HG02981 (cell line): ENCODE measurements at regions not wholly inside any gene's neighbourhood (a gene's known extent, or its start where the extent isn't known, plus 50 kb on each side); places are given as distances from the start of the nearest gene placed in this dataset.

Experiments used
- ATAC-seq: cut with Tn5 transposase; IDR thresholded peaks from one replicate; pipeline ENCODE4 v1.9.1; 2021; ENCODE audit warnings: mild to moderate bottlenecking, moderate library complexity; ENCODE audit not compliant: unreplicated experiment

DNA sequence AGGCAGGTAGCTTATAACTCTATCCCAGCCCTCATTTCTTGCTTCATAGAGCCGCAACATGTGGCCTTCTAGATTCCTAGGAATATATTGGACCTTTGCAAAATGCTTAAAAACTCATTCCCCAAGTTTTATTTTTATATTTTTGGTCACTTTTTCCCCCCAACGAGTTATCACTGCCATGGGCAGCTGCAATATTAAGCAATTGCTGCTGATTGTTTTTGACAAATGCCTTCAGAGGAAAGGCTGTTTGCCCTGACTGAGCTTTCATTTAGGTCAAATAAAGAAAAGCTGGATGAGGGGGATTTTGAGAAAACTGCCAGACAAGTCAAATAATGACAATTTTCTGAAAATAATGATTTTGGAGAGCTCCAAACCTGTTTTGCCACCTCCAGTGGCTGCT lies 976.9 kb upstream of the MBL2 start:
- ATAC-seq, result no peak

DNA sequence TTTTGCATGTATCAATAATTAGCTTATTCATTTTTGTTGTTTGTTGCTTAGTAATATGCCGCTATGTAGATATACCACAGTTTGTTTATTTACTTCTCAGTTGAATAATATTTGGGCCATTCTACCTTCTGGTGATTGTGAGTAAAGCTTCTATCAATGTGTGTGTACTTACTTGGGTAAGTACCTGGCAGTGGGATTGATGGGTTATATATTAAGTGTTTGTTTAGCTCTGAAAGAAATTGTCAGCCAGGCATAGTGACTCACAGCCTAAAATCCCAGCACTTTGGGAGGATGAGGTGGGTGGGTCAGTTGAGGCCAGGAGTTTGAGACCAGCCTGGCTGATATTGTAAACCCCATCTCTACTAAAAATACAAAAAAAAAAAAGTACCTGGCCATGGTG lies 975.7 kb upstream of the MBL2 start:
- ATAC-seq, result no peak

DNA sequence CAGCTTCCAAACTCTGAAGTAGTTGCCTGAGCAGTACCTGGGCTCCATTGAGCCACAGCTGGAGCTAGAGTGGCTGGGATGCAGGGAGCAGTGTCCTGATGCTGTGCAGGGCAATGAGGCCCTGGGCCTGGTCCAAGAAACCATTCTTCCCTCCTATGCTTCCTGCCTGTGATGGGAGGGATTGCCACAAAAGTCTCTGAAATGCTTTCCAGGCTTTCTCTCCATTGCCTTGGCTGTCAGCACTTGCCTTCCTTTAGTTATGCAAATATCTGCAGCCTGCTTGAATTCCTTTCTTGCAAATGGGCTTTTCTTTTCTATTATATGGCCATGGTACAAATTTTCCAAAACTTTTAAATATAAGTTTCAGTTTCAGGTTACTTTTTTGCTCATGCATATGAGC lies 972.2 kb upstream of the MBL2 start:
- no peak for ATAC-seq

DNA sequence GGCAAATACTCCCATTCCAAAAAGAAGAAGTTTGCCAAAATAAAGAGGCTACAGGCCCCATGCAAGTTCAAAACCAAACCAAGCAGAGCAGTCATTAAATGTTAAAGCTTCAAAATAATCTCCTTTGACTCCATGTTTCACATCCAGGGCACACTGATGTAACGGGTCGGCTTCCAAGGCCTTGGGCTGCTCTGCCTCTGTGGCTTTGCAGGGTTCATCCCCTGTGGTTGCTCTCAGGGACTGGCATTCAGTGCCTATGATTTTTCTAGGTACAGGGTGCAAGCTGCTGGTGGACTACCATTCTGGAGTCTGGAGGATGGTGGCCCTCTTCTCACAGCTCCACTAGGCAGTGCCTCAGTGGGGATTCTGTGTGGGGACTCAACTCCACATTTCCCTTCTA lies 971.6 kb upstream of the MBL2 start:
- ATAC-seq, result no peak

DNA sequence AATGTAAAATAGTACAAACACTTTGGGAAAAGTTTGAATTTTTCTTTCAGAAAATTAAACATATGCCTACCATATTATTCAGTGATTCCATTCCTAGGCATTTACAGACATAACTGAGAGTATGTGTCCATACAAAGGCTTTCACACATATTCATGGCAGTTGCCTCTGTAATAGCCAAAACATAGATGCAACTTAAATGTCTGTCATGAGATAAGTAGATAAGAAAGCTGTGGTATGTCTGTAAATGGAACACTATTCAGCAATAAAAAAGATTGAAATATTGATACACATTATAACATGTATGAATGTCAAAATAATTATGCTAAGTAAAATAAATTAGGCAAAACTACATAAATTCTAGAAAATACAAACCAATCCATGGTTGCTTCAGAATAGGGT lies 964.5 kb upstream of the MBL2 start:
- no peak for ATAC-seq

DNA sequence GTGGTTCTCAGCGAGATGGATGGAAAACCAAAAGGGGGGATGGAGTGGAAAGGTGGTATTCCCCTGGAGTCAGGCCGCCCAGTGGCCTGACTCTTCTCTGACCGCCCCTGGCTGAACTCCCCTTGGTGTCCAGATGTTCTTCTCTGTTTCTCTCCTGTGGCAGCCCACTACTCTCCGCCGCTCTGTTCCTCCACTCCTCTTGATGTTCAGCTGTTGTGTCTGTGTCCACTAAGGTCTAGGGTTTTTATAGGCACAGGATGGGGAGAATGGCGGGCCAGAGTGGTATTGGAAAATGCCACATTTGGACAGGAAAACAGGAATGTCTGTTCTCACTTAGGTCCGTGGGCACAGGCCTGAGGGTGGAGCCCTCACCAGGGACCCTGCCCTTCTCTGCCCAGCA lies 954.3 kb upstream of the MBL2 start:
- no peak for ATAC-seq

DNA sequence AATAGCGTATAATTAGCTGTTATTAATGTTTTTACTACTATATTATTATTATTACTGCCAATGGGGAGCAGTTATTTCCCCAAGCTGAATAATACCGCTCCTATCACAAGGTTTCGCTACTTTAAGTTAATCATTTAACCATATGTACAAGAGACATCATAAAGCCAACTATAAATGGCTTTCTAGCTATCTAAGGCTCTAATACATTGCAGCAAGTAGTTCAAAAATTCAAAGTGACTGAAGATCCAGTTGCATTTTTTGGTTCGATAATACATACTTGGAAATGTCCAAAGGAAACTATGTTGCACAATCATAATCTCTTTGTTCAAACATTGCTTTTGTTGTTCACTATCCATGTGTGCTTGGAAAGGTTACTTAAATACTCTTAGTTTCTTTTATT lies 952.0 kb upstream of the MBL2 start:
- no peak for ATAC-seq

DNA sequence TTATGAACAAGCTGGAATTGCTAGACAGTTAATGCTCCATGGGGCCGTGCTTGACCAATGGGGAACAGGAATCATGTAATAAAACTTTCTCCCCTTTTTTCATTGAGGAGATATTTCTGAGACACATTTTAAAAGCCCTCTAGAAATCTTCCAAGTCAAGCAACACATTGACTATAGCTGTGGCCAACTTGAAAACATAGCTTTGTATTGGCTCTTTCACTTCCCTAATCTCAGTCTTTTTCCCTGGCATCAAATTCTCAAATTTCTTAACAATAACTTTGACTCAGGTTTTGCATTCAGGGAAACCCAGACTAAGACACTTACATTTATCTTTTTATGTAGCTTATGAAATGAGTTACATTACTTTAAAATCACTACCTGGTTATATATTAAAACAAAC lies 947.1 kb upstream of the MBL2 start:
- ATAC-seq, result no peak

DNA sequence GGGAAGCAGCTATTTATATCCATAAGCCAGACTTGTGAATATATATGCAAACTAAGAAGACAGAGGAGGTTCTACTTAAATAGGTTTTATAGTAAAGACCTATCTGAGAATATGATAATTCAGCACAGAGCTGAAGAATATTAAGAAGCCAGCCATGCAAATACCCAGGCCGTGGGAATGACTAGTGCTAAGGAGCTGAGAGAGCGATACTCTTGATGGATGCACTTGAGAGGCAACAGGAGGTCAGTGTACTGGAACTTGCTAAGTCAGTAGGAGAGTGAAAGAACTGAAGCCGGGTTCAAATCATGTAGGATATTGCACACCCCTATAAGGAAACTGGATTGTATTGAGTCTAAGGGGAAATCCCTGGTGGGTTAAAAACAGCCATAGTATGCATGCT lies 943.6 kb upstream of the MBL2 start:
- ATAC-seq, result no peak

DNA sequence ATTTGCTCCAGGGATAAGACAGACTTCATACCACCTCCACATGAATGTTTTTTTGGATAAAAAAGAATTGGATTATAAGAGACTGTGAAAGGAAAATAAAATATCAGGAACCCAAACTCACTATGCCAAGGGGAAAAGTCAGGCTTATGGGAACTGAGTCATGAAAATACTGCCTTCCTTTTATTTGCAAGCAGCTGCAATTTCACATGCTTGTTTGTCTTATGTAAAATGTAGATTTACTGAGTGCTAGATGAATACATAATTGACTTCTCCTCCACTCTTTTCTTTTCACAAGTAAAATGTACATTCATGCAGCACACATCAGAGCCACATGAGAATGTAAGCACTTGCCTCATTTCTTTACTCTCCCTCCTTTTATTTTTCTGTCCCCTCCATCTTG lies 940.8 kb upstream of the MBL2 start:
- ATAC-seq, result no peak

DNA sequence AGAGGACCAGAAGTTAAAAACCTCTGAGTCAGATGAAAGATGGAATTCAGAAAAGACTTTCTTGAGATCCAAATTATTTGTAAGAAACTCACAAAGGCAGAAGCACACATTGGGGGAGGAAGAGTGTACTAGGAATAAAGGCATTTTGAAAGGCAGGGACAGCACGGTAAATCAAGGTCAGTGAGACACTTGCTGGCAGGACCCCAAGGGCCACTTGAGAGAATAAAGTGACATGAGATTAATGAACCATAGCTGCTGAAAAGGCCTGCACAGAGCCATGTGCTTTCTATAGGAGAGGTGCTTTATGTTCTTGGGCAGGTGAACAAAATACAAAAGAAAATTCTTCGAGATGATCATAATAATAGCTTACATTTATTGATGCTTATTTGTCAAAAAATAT lies 929.9 kb upstream of the MBL2 start:
- ATAC-seq, result no peak

DNA sequence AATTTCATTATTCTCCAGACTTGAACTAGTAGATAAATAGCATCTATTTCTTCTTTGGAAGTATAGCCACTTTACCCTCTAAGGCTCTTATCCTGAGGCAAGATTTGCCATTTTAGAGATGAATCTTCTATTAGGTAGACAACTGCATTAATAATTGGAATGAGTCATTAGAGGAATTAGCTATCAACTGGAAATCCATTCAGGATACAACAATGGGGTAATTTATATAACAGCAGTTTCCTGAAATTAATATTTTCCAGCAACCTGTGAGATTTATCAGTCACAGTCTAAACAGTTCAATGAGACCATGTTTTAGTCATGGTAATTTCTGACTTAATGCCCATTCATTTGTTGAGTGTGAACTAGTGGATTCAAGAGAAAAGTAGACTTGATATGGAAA lies 928.6 kb upstream of the MBL2 start:
- ATAC-seq, result no peak

DNA sequence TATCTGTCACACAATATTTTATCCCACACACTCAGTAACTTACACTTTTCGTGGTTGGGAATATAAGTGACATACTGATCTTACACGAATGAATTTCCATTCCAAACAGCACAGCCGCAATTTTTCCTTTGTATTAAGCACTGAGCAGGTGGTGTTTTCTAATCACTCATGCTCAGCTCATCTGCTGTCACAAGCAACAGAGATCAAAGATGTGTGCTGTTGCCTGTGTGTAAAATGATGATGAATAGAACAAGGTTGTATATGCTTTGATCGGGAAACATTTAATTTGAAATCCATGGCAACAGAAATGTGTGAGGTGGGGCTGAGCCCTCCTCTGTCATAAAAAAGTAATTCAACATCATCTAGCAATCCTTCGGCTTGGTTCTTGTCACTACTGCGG lies 927.7 kb upstream of the MBL2 start:
- ATAC-seq, result no peak

DNA sequence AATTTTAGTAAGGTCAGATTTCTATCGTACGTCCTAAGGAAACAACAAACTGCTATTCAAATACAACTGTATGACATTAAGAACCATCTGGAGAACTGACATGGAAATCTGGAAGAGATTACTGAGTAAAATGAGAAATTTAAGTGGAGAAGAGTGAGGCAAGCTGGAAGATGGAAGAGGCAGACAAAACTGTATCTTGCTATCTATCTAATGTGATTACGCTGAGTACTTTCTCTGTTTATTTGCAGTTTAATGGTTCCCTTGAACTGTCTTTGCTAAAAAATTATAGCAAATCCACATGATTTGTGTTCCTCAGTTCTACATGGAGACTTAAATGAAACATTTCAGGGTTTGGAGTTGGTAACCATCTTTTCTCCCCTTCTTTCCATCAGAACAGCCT lies 927.1 kb upstream of the MBL2 start:
- ATAC-seq, result no peak

DNA sequence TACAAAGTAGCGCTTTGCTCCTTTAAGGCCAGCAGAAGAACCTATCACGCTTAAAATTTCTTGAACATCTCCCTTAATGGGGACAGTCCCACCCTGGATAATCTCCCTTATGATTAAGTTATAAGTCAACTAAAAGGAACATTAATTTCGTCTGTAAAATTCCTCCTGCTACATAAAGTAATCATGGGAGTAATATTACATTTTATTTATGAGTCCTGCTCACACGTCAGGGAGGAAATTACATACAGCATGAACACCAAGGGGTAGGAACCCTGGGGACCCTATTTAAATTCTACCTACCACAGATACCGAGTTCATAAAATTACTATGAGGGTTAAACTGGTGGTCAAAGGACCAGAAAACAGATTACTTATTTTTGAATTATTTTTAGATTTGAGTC lies 926.6 kb upstream of the MBL2 start:
- no peak for ATAC-seq

DNA sequence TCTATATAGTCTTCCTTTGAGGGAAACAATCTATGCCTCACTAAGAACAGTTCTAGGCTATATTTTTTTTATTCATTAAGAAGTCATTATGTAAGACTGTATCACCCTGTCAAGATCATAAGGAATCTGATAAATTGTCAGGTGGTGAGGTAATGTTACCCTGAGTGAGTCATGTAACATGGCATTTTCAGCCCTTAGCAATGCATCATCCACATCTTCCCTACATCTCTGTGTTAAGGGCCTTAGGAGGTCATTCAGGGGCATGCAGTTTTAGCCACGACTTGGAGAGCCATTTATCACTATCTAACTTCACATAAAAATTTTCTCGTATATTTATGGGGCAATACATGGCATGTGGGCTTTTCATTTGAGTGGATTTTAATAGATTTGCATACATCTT lies 924.5 kb upstream of the MBL2 start:
- no peak for ATAC-seq

DNA sequence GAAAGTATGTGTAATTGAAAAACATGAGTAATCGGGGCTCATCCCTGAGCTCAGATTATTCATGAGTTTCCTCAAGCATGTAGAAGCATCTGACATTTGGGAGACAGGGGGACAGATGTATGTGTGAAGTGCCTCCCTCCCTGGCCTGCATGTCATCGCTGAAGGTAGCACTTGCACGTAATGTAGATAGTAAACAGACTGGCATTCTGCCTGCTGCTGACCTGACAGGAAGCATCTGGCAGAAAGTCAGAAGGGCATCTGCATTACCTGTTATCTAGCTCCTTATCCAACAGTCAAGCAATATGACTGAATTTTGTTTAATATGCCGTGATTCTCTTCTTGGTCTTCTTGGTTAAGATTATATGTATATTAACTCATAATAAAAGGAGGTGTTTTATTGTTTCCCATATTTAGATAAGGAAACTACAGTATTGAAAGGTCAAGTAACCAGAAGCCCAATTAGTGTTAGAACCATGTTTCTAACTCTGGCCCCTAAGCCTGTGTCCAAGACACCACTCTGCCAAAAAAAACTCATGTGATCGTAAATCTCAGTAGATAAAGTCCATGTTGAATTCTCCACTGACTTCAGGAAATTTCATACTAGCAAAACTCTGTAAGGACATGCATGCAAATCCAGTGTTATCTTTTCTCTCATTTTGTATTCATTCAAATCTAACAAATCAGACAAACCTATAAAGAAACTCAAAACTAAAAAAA lies 918.1 kb upstream of the MBL2 start:
- no peak for ATAC-seq

DNA sequence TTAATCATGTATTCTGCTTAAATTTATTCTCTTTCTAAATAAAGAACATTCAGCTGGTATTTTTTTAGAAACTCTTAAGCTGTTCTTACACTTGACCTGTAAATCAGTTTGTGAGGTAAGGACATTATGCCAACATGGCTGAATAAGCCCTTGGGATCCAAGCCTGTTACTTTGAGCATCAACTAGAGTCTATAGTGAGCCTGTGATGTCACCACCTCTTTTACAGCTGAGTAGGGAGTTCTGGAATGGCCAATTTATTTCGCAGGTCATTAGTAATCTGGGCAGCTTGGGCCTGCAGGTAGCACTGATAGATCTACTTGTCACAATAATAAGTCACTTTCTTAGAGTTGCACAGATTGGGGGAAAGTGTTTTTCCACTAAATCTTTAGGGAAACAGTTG lies 915.2 kb upstream of the MBL2 start:
- no peak for ATAC-seq

DNA sequence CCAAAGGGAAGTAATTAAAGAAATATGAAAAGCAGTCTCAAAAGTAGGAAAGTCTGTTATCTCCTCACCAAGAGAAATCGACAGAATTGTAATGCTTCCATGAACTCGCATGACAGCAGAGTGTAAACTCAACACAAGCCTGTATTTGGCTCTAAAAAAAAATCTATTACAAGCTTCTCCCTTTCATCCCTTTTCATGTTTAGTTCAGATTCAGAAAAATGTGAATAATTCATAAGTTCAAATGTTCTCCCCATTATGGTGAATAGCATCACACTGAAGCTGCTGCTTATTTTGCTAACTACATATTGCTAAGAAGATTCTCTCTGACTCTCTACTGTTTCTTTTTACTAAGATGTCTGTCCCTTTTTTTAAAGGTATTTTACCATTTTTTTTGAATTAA lies 910.3 kb upstream of the MBL2 start:
- ATAC-seq, result no peak

DNA sequence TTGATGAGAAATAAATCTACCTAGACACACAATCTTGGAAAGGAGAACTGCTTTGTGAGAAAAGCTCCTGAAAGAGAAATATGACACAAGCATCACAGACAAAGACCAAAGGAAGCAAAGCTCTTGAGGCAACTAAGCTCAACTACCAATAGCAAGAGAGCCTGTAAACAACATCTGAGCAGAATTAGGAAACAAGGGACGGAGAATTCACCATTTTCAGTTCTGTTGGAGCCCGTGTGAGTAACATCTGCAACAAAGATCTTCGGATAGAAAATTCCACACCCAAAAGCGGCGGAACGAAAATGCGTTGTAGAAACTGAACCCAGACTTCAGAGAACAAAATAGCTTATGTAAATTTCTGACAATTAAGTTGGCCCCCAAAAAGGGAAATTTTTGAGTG lies 909.9 kb upstream of the MBL2 start:
- no peak for ATAC-seq

DNA sequence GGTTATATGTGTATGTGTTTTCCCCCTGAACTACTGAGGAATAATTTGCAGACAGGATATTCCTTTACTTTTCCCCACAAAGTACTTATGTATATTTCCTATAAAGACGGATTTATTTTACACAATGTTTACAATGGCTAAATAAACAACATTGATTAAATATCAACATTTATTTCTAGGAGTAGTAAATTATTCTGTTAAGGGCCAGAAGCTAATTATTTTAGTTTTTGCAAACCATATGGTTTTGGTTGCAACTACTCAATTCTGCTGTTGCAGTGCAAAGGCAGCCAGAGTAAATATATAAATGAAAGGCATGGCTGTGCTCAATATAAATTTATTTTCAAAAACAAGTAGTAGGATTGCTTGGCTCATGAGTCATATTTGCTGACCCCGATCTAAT lies 907.1 kb upstream of the MBL2 start:
- ATAC-seq, result no peak

DNA sequence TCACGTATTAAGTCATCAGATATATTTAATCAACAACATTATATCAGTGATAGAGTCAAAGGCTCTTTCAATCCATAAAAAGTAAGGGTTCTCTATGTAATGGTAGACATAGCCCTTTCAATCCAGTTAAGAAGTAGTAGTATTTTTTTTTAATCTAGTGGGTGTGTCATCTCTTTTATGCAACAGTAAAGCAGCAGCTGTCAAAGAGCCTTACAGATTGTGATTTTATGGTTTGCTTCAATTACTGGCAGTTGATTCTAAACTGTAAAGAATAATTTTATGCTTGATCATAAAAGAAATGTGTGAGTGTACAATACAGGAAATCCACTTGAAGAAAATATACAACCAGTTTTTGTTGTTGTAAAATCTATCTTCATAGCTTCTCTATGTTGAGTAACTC lies 902.6 kb upstream of the MBL2 start:
- no peak for ATAC-seq

DNA sequence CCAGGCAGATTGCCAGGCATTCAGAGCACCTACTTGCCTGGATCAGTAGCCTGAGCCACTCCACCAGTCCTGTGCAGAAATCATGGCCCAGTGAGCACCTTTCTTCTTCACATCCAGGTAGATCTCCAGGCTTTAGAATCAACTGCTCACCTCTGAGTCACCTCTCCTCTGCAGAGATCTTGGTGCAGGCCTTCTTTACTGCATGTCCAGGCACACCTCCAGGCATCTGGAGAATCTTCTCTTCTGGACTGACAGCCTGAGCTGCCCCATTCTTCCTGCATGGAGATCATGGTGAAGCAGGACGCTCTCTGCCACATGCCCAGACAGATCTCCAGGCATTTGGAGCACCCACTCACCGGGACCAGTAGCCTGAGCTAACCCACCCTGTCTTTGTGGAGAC lies 894.5 kb upstream of the MBL2 start:
- no peak for ATAC-seq
